ENCODE measurements at regions not wholly inside any gene's neighbourhood (a gene's known extent, or its start where the extent isn't known, plus 50 kb on each side); places are given as distances from the start of the nearest gene placed in this dataset.

- Histone ChIP-seq H3K79me2 (ENCODE audit: low read length) (no peaks in the 10 kb centered on the region), H3F3A (ENCODE audit: insufficient read depth, low read length) (no peaks in the 10 kb centered on the region), H4K20me1 (ENCODE audit: insufficient read depth, low read length) (no peaks in the 10 kb centered on the region), H3K9ac (ENCODE audit: low read length) (no peak overlapping the region), H3K36me3 (replicated peaks; ENCODE audit: insufficient read depth, low read length) (no peaks in the 10 kb centered on the region), H3K4me3 (ENCODE audit: low read length) (no peak overlapping the region), H3K27me3 (replicated peaks; ENCODE audit: insufficient read depth, low read length) (no peaks in the 10 kb centered on the region), H3K4me1 (ENCODE audit: low read length) (no peaks in the 10 kb centered on the region), H3K4me2 (ENCODE audit: low read depth, low read length) (no peak overlapping the region), H3K27ac (ENCODE audit: low read length) (no peak overlapping the region), H3K9me3 (replicated peaks; ENCODE audit: insufficient read depth, low read length) (no peaks in the 10 kb centered on the region), H3K9me2 (replicated peaks; ENCODE audit: insufficient read depth, low read length) (no peaks in the 10 kb centered on the region), H2AFZ (ENCODE audit: low read length) (no peak overlapping the region)
- TF ChIP-seq EZH2 (optimal IDR thresholded peaks at IDR 0.05; ENCODE audit: low read depth, low read length) (no peak), EZH2phosphoT487 (IDR thresholded peaks at IDR 0.05; ENCODE audit: low read length) (no peak), CTCF (IDR thresholded peaks at IDR 0.05; ENCODE audit: low read length) (no peak)
- no peak for DNase-seq
These were observed 51.3 kb upstream of the RUNX1 start for GRCh38 chr21:35100349-35100811.

- H3F3A ChIP-seq (ENCODE audit: insufficient read depth, low read length): no peaks in the 10 kb centered on the region
These were observed 50.2 kb upstream of the RUNX1 start for GRCh38 chr21:35099310-35099709.

More at GRCh38 chr21:35099310-35099709, 50.2 kb upstream of the RUNX1 start:
- no peak for TF ChIP-seq CTCF (IDR thresholded peaks at IDR 0.05; ENCODE audit: low read length)
- TF ChIP-seq EZH2phosphoT487 (IDR thresholded peaks at IDR 0.05; ENCODE audit: low read length): no peak
- no peak for TF ChIP-seq EZH2 (optimal IDR thresholded peaks at IDR 0.05; ENCODE audit: low read depth, low read length)
- no peaks in the 10 kb centered on the region for H4K20me1 ChIP-seq (ENCODE audit: insufficient read depth, low read length)
- DNase-seq: no peak
- H3K27me3 ChIP-seq (replicated peaks; ENCODE audit: insufficient read depth, low read length): no peaks in the 10 kb centered on the region
- no peak overlapping the region for H2AFZ ChIP-seq (ENCODE audit: low read length)
- H3K4me1 ChIP-seq (ENCODE audit: low read length): no peaks in the 10 kb centered on the region
- no peaks in the 10 kb centered on the region for H3K79me2 ChIP-seq (ENCODE audit: low read length)
- H3K4me3 ChIP-seq (ENCODE audit: low read length): no peak overlapping the region
- no peaks in the 10 kb centered on the region for H3K9me2 ChIP-seq (replicated peaks; ENCODE audit: insufficient read depth, low read length)
- no peak overlapping the region for H3K4me2 ChIP-seq (ENCODE audit: low read depth, low read length)
- H3K36me3 ChIP-seq (replicated peaks; ENCODE audit: insufficient read depth, low read length): no peaks in the 10 kb centered on the region
- H3K9ac ChIP-seq (ENCODE audit: low read length): no peak overlapping the region
- H3K27ac ChIP-seq (ENCODE audit: low read length): no peak overlapping the region
- no peaks in the 10 kb centered on the region for H3K9me3 ChIP-seq (replicated peaks; ENCODE audit: insufficient read depth, low read length)
